SHP77 treated with DMSO at 0.1 percent for 48 hours (cell line): ENCODE measurements at regions not wholly inside any gene's neighbourhood (a gene's known extent, or its start where the extent isn't known, plus 50 kb on each side); places are given as distances from the start of the nearest gene placed in this dataset.

Source experiments
- DNase-seq: peaks from one replicate; lab custom pipeline; 2025; lab: John Stamatoyannopoulos, UW

- no peak for DNase-seq
Measured at GRCh38 chr15:81589671-81590070, 215.7 kb upstream of the TMC3 start.

GRCh38 chr15:81575436-81576123 lies 201.6 kb upstream of the TMC3 start:
- no peak for DNase-seq

- no peak for DNase-seq
Measured at GRCh38 chr15:81573098-81573746, 199.2 kb upstream of the TMC3 start.

DNA sequence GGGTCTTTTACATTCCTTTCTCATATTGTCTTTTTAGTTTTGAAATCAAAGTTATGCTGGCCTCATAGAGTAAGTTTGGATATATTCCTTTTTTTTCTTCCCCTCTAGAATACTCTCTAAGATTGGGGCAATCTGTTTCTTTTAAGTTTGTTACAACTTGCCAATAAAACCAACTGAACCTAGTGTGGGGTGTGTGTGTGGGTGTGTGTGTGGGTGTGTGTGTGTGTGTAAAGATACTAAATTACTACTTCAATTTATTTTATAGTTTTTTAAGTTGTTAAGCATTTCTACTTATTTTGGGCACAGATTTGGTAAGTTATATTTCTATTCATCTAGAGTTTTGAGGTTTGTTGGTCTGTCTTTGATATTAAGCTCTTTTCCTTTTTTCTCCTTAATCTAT lies 198.2 kb upstream of the TMC3 start:
- DNase-seq: no peak

DNA sequence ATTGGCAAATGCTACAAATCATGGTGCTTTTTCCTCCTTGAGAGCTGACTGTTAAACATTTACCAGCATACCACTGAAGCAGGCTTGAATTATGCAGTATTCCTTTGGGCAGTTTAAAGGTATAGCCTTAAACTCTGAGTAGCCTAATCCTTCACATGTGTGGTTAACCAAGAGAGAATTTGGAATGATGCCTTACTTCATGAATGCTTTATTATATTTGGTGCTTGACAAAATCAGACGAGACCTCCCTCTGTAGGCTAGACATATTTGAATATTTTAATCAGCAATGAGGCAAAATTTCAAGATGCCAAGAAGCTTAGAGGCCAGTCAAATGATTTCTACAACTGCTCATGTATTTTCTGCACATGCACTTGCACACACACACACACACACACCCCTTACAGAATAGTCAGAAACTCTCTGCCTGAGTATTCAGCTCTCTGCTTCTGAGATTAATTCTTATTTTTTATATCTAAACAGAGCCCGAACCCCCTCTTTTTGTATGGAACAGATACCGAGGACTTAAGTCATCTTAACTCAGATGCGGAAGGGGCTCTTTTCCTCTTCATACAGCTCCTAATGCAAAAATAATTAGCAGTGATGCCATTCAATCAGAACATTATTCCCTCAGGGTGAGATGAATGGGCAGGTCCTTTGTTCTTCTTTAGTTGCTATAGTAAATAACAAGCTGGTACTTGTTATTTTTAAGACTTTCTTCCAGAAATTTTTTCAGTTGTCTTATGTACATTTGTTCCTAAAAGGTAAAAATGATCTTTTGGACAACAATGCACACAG lies 195.5 kb upstream of the TMC3 start:
- no peak for DNase-seq

- no peak for DNase-seq
Measured at GRCh38 chr15:81567924-81568323, 193.9 kb upstream of the TMC3 start.

DNA sequence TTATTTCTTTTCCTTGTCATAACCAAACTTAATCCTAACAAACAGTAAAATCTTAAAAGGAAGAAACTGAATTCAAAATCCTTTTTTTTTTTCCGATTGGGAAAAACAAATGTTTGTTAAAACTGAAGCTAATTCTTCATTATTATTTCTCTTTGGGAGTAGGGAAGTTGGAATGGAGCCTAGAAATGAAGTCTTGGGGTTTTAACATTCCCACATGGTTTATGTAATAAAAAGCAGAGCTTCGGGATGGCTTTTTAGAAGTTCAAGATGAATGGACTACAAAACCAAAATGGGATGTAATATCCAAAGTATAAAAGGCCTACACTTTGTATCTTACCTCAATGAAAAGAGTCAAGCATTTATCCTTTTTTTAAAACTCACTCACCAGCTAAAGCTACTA lies 189.0 kb upstream of the TMC3 start:
- no peak for DNase-seq

DNA sequence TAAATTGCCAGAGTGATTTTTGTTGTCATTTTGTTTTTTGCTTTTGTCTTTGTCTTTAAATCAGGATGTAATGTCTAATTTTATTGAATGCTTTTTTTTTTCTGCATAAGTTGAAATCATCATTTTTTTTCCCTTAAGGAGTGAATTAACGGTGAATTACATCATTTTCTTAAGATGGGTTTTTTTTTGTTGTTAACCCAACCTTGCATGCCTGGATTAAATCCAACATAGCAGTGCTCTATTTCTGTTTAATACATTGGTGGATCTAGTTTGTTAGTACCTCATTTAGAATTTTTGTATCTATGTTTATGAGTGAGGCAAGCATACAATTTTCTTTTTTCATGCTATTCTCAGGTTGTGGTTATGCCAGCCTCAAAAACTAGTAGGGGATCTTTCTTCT lies 186.4 kb upstream of the TMC3 start:
- no peak for DNase-seq

- DNase-seq: no peak
Measured at GRCh38 chr15:81558056-81558455, 184.0 kb upstream of the TMC3 start.

DNA sequence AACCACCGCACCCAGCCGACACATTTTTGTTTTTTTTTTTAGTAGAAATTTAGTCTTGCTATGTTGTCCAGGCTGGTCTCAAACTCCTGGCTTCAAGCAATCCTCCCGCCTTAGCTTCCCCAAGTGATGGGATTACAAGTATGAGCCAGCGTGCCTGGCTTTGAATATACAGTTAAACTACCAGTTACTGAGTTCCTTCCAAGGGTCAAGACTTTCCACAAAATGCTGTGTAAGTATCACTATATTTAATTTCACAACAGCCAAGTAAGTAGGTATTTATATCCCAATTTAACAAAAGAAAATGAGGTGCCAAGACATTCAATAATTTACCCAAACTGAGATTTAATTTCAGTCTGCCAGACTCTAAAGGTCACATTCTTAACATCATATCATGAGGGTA lies 181.3 kb upstream of the TMC3 start:
- no peak for DNase-seq

DNA sequence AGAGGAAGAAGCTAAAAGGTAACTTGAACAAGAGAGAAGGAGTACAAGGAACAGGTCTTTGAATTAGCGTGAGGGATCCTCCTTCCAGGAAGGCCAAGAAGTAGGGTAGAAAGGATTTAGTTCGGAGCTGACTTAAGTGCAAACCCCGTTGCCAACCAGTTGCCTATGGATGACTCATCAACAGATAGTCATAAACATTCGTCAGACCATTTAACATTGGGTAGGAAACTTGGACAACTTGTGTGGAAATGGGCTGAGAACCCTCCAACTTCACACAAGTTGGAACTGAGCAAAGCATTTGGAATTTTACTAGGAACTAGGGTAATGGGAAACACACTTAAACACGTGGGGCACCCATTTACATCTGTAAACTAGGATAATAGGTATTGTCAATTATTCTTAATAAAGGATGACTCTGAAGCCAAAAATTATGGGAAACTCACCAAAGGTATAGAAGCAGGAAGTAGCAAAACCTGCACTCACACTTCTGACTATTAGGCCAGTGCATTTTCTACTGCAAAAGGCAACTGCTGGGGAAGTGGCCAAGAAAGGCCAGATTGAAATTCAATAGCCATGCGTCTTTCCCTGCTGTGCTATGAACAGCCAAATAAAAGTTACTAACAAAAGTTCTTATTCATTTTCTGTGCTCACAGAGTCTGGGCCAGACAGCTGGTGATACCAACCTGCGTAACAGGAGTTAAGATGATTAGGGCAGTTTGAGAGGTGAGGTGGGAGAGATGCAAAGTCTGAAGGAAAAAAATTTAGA lies 174.5 kb upstream of the TMC3 start:
- no peak for DNase-seq

- DNase-seq: no peak
Measured at GRCh38 chr15:81547521-81548132, 173.6 kb upstream of the TMC3 start.

- DNase-seq: no peak
Measured at GRCh38 chr15:81544385-81544784, 170.4 kb upstream of the TMC3 start.

GRCh38 chr15:81540909-81541308 lies 166.9 kb upstream of the TMC3 start:
- no peak for DNase-seq

GRCh38 chr15:81536356-81536755 lies 162.3 kb upstream of the TMC3 start:
- no peak for DNase-seq

DNA sequence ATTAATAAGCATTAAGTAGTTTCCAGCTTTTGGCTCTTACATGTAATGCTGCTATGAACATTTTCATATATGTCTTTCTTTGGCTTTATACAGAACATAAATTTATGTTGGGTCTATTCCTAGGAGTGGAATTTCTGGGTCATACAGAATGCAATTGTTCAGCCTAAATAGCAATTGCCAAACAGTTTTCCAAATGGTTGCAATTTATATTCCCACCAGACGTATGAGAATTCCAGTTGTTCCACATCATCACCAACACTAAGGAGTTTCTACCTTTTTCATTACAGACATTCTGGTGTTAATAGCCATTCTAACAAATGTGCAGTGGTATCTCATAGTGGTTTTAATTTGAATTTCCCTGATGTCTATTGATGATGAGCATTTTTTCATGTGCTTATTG lies 160.1 kb upstream of the TMC3 start:
- DNase-seq: no peak

- no peak for DNase-seq
Measured at GRCh38 chr15:81532001-81532400, 158.0 kb upstream of the TMC3 start.

DNA sequence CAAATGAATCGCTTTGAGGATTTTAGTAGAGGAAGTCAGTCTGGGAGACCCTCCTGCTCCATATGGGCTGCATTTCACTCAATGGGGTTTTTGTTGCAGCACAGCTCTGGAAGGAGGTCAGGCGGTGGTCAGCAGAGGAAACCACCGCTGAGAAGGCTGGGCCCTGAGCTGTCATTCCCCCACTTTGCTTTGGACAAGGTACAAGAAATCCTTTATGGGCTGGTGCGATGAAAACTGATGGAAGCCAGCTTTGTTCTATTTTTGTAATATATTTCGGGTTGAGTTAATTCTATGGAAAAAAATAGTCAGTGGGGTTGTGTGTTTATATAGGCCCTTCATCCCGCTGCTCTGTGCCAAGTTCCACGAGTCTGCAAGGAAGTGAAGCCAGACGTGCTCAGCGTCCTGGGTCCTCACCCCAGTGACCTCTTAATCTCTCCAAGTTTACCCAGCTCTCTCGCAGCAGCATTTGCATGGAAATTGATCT lies 157.1 kb upstream of the TMC3 start:
- DNase-seq: no peak

DNA sequence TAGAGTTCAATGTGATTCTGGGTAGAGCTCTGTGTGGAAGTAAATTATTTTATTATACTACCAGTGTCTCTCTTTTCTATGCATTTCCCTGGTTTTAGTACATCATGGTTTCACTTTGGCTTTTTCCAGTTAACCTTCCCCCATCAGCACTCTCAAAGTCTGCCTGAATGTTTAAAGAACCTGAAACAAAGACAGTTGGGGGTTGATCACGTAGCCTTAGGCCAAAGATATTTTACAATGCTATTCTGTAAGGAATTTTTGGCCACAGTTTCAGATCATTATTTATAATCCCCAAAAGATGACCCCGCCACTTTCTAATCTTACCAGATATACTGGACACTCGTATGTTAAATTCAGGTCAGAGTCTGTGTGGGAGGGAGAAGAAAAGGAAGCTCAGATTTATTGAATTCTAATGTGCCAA lies 156.3 kb upstream of the TMC3 start:
- no peak for DNase-seq

- no peak for DNase-seq
Measured at GRCh38 chr15:81529481-81529880, 155.5 kb upstream of the TMC3 start.

- DNase-seq: no peak
Measured at GRCh38 chr15:81526029-81526428, 152.0 kb upstream of the TMC3 start.

GRCh38 chr15:81524496-81524895 lies 150.5 kb upstream of the TMC3 start:
- DNase-seq: no peak
